Coronary artery (tissue), 2 donors: ENCODE measurements at regions not wholly inside any gene's neighbourhood (a gene's known extent, or its start where the extent isn't known, plus 50 kb on each side); places are given as distances from the start of the nearest gene placed in this dataset.
A peak's percentile ranks its signal among the peaks of the same experiment; 100 is the strongest.

Experiments
- DNase-seq: peaks from one replicate; pipeline ENCODE4 v3.0.0-alpha.2; 2017; ENCODE audit warnings: low spot score
- H3K27ac ChIP-seq, 2 donors: fragments of 200-600 bp; sonication (generic); one replicate each; pipeline ENCODE4 v1.5.1; 2016 to 2019
- H3K4me3 ChIP-seq: fragments of 200-600 bp; sonication (generic); 2 replicates; pipeline ENCODE4 v1.5.1; 2016; ENCODE audit warnings: mild to moderate bottlenecking, moderate library complexity
- CTCF ChIP-seq: fragments of 200-600 bp; sonication (generic); IDR thresholded peaks from one replicate; pipeline ENCODE4 v1.5.1; 2019; ENCODE audit warnings: antibody characterized with exemption

DNA sequence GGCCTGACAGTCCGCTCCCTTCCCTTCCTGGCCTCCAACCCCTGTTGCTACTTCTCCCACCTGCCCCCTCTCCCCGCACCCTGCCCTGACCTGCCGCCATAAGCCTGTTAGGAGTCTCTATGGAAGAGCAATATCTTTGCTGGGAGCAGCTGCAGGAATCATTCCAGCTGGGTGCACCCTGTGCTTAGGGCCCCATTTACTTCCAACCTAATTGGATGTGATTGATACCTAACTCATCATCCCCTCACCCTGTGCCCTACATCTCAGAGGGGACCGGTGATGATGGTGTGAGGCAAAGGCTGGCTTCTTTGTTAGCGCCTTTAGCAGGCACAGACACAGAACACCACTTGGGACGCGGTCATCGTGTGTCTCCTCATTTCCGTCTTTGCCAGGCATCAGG, 80.0 kb upstream of the FAM180A start:
- peak; percentile 41 for DNase-seq
- no peak for TF ChIP-seq CTCF
- H3K27ac ChIP-seq = no peak overlapping the region
- H3K4me3 ChIP-seq = no peak overlapping the region

GRCh38 chr7:135827391-135827790, 78.8 kb upstream of the FAM180A start:
- Histone ChIP-seq H3K4me3 (no peak overlapping the region), H3K27ac (no peak overlapping the region)
- TF ChIP-seq CTCF = no peak
- DNase-seq = no peak

GRCh38 chr7:135825406-135825805, 76.8 kb upstream of the FAM180A start:
- DNase-seq = no peak
- no peak for TF ChIP-seq CTCF
- Histone ChIP-seq H3K4me3 (no peak overlapping the region), H3K27ac (no peak overlapping the region)

DNA sequence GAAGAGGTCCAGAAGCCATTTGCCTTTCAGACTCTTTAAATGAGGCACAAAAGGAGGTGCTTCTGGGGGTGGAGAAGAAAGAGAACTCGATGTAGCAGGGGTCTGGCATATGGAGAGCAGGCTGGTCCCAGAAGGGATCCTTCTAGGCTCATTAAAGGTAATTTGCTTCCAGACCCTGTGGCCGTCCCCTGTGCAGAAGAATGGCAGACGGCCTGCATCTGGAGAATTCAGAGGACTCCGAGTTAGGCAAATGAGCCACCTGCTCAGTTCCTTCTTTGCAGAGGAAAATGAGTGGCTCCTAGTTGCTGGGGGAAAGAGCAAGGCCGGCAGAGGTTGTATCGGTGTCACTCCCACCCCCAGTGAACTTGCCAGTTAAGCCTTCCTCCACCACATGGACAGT, 73.8 kb upstream of the FAM180A start:
- TF ChIP-seq CTCF = no peak

GRCh38 chr7:135817583-135817982, 69.0 kb upstream of the FAM180A start:
- Histone ChIP-seq H3K4me3 (no peak overlapping the region), H3K27ac (no peak overlapping the region)
- no peak for DNase-seq
- no peak for TF ChIP-seq CTCF

More for the DNA sequence above, 73.8 kb upstream of the FAM180A start:
- H3K27ac ChIP-seq = no peak overlapping the region
- no peak for DNase-seq
- no peak overlapping the region for H3K4me3 ChIP-seq

GRCh38 chr7:135815033-135815432, 66.4 kb upstream of the FAM180A start:
- DNase-seq = no peak
- no peak for TF ChIP-seq CTCF
- Histone ChIP-seq H3K27ac (no peak overlapping the region), H3K4me3 (no peak overlapping the region)

GRCh38 chr7:135812148-135812547, 63.5 kb upstream of the FAM180A start:
- TF ChIP-seq CTCF = no peak
- DNase-seq = no peak
- Histone ChIP-seq H3K27ac (no peak overlapping the region), H3K4me3 (no peak overlapping the region)
